H9 (cell line): ENCODE measurements at regions not wholly inside any gene's neighbourhood (a gene's known extent, or its start where the extent isn't known, plus 50 kb on each side); places are given as distances from the start of the nearest gene placed in this dataset.

Experiments used
- DNase-seq: peaks from one replicate; pipeline ENCODE4 v3.0.0-alpha.2; 2017
- H2AFZ ChIP-seq: one replicate; pipeline ENCODE4 v1.6.1; 2013; ENCODE audit warnings: mild to moderate bottlenecking, low read length, control low read depth, moderate library complexity
- H2AK5ac ChIP-seq: 2 replicates; pipeline ENCODE4 v1.6.1; 2013; ENCODE audit warnings: low read length, control low read depth, mixed read lengths; ENCODE audit not compliant: insufficient read length
- H2BK120ac ChIP-seq: one replicate; pipeline ENCODE4 v1.6.1; 2013; ENCODE audit warnings: low read depth, mild to moderate bottlenecking, low read length, control low read depth, inconsistent platforms; ENCODE audit not compliant: poor library complexity, severe bottlenecking
- H2BK12ac ChIP-seq: 2 replicates; pipeline ENCODE4 v1.6.1; 2013; ENCODE audit warnings: low read length, control low read depth, mixed read lengths, low read depth; ENCODE audit not compliant: insufficient read length
- H2BK15ac ChIP-seq: 2 replicates; pipeline ENCODE4 v1.6.1; 2013; ENCODE audit warnings: low read depth, low read length, control low read depth
- H2BK20ac ChIP-seq: one replicate; pipeline ENCODE4 v1.6.1; 2013; ENCODE audit warnings: low read depth, mild to moderate bottlenecking, low read length, control low read depth, inconsistent platforms; ENCODE audit not compliant: poor library complexity, severe bottlenecking
- H2BK5ac ChIP-seq: 2 replicates; pipeline ENCODE4 v1.6.1; 2013; ENCODE audit warnings: low read length, control low read depth, mixed read lengths; ENCODE audit not compliant: insufficient read length
- H3K14ac ChIP-seq: 2 replicates; pipeline ENCODE4 v1.6.1; 2013; ENCODE audit warnings: low read length, control low read depth; ENCODE audit not compliant: insufficient read depth
- H3K18ac ChIP-seq: 2 replicates; pipeline ENCODE4 v1.6.1; 2013; ENCODE audit warnings: low read depth, mild to moderate bottlenecking, mixed read lengths, low read length, control low read depth; ENCODE audit not compliant: insufficient read length
- H3K23ac ChIP-seq: 2 replicates; pipeline ENCODE4 v1.6.1; 2013; ENCODE audit warnings: low read length, control low read depth, mixed read lengths, low read depth; ENCODE audit not compliant: insufficient read length
- H3K23me2 ChIP-seq: 2 replicates; pipeline ENCODE4 v1.6.1; 2013; ENCODE audit warnings: low read depth, mild to moderate bottlenecking, mixed read lengths, low read length, control low read depth; ENCODE audit not compliant: insufficient read length, poor library complexity, severe bottlenecking
- H3K27ac ChIP-seq: 2 replicates; pipeline ENCODE4 v1.5.1; 2013; ENCODE audit warnings: low read length, control low read depth, mixed read lengths, low read depth; ENCODE audit not compliant: insufficient read length
- H3K27me3 ChIP-seq: 2 replicates; pipeline ENCODE4 v1.6.1; 2013; ENCODE audit warnings: low read length, control low read depth, inconsistent platforms; ENCODE audit not compliant: insufficient read depth
- H3K4ac ChIP-seq: 2 replicates; pipeline ENCODE4 v1.6.1; 2013; ENCODE audit warnings: low read depth, mild to moderate bottlenecking, control low read depth, inconsistent platforms, low read length, moderate library complexity
- H3K4me1 ChIP-seq: 2 replicates; pipeline ENCODE4 v1.6.1; 2013; ENCODE audit warnings: low read length, control low read depth, inconsistent platforms; ENCODE audit not compliant: insufficient read depth
- H3K4me2 ChIP-seq: 2 replicates; pipeline ENCODE4 v1.6.1; 2013; ENCODE audit warnings: low read length, control low read depth, mixed read lengths; ENCODE audit not compliant: insufficient read length, insufficient read depth
- H3K56ac ChIP-seq: 2 replicates; pipeline ENCODE4 v1.6.1; 2013; ENCODE audit warnings: low read depth, mild to moderate bottlenecking, mixed read lengths, low read length, control low read depth; ENCODE audit not compliant: insufficient read length
- H3K79me1 ChIP-seq: 2 replicates; pipeline ENCODE4 v1.6.1; 2013; ENCODE audit warnings: low read depth, mild to moderate bottlenecking, moderate library complexity, low read length, control low read depth, inconsistent platforms; ENCODE audit not compliant: insufficient read depth, poor library complexity, severe bottlenecking
- H3K79me2 ChIP-seq: 2 replicates; pipeline ENCODE4 v1.6.1; 2013; ENCODE audit warnings: low read length, control low read depth, inconsistent platforms; ENCODE audit not compliant: insufficient read depth
- H3K9ac ChIP-seq: 2 replicates; pipeline ENCODE4 v1.6.1; 2013; ENCODE audit warnings: low read length, control low read depth, mixed read lengths; ENCODE audit not compliant: insufficient read length; ENCODE audit errors: extremely low read depth
- H3K9me3 ChIP-seq: one replicate; pipeline ENCODE4 v1.6.1; 2013; ENCODE audit warnings: low read depth, low read length, inconsistent platforms; ENCODE audit not compliant: control insufficient read depth
- H3T11ph ChIP-seq: one replicate; pipeline ENCODE4 v1.6.1; 2013; ENCODE audit warnings: mild to moderate bottlenecking, low read length, control low read depth, inconsistent platforms
- H4K20me1 ChIP-seq: one replicate; pipeline ENCODE4 v1.6.1; 2013; ENCODE audit not compliant: control insufficient read depth, insufficient read length, insufficient read depth
- H4K5ac ChIP-seq: 2 replicates; pipeline ENCODE4 v1.6.1; 2013; ENCODE audit warnings: low read depth, mild to moderate bottlenecking, mixed read lengths, low read length, control low read depth; ENCODE audit not compliant: insufficient read length
- H4K8ac ChIP-seq: replicated peaks from 2 replicates; pipeline ENCODE4 v1.6.1; 2013; ENCODE audit warnings: low read length, control low read depth, mixed read lengths, low read depth; ENCODE audit not compliant: insufficient read length
- H4K91ac ChIP-seq: 2 replicates; pipeline ENCODE4 v1.6.1; 2013; ENCODE audit warnings: low read depth, mild to moderate bottlenecking, moderate library complexity, mixed read lengths, low read length, control low read depth; ENCODE audit not compliant: insufficient read length
- H3K27ac Mint-ChIP-seq, 3 experiments: 2 replicates in 2 of 3; 3 replicates in 1 of 3; pipeline ENCODE4 v1.8.0; 2020 to 2021; ENCODE audit warnings: mixed read lengths in 3 of 3, mild to moderate bottlenecking in 1 of 3, moderate library complexity in 1 of 3
- H3K27me3 Mint-ChIP-seq: 2 replicates; pipeline ENCODE4 v1.8.0; 2021; ENCODE audit warnings: low read depth, mild to moderate bottlenecking, moderate library complexity, mixed read lengths
- H3K36me3 Mint-ChIP-seq, 3 experiments: 2 replicates in 2 of 3; 3 replicates in 1 of 3; pipeline ENCODE4 v1.8.0; 2020 to 2021; ENCODE audit warnings: low read depth in 3 of 3, mixed read lengths in 3 of 3; ENCODE audit not compliant: insufficient read depth in 1 of 3
- H3K4me1 Mint-ChIP-seq, 2 experiments: 2 replicates each; pipeline ENCODE4 v1.8.0; 2020; ENCODE audit warnings: mixed read lengths in 2 of 2
- H3K4me3 Mint-ChIP-seq, 2 experiments: 2 replicates in 1 of 2; 3 replicates in 1 of 2; pipeline ENCODE4 v1.8.0; 2020 to 2021; ENCODE audit warnings: mild to moderate bottlenecking in 2 of 2, mixed read lengths in 2 of 2, moderate library complexity in 1 of 2
- H3K9me3 Mint-ChIP-seq, 2 experiments: 2 replicates in 1 of 2; 3 replicates in 1 of 2; pipeline ENCODE4 v1.8.0; 2020; ENCODE audit warnings: mild to moderate bottlenecking in 2 of 2, mixed read lengths in 2 of 2, moderate library complexity in 1 of 2
- CTCF ChIP-seq: fragments of 200-600 bp; sonication (generic); conservative IDR thresholded peaks from 3 replicates; pipeline ENCODE4 v1.8.0; 2021; ENCODE audit warnings: antibody characterized with exemption, mild to moderate bottlenecking
- WGBS: extraction: QIAGEN DNeasy Blood & Tissue Kit; methylation state at CpG from one replicate; pipeline ENCODE4 v1.1.7; 2013; ENCODE audit warnings: missing lambda C conversion rate, low lambda C conversion rate, mixed read lengths; ENCODE audit not compliant: insufficient read length; ENCODE audit errors: extremely low coverage; 5-methylcytosine and 5-hydroxymethylcytosine counted together

- Histone ChIP-seq H2AK5ac (no peak overlapping the region), H3K27me3 (no peaks in the 10 kb centered on the region), H2BK120ac (no peak overlapping the region), H3K23ac (no peak overlapping the region), H2BK15ac (no peak overlapping the region), H2BK20ac (no peak overlapping the region), H4K91ac (no peak overlapping the region), H2AFZ (no peak overlapping the region), H3K14ac (no peak overlapping the region), H3K27ac (no peak overlapping the region), H3K4me1 (no peaks in the 10 kb centered on the region), H3K4ac (no peak overlapping the region), H3K4me2 (no peak overlapping the region), H3K79me2 (no peaks in the 10 kb centered on the region), H4K5ac (no peak overlapping the region), H2BK12ac (no peak overlapping the region), H3K18ac (no peak overlapping the region), H3K23me2 (no peaks in the 10 kb centered on the region), H3K9me3 (no peaks in the 10 kb centered on the region), H3K56ac (no peak overlapping the region), H2BK5ac (no peak overlapping the region), H3T11ph (no peak overlapping the region), H4K20me1 (no peaks in the 10 kb centered on the region), H3K79me1 (no peaks in the 10 kb centered on the region), H4K8ac (no peak overlapping the region), H3K9ac (no peak overlapping the region)
- Mint-ChIP-seq H3K27ac (no peak overlapping the region), H3K27me3 (no peaks in the 10 kb centered on the region; the same call in 1 of the 2 replicates), H3K36me3 (peaks cover under 1 to 8% (median 2%) of the 10 kb centered on the region in 3 experiments; a peak in 3 of 7 replicates), H3K9me3 (peaks cover 5 to 6% of the 10 kb centered on the region in 2 experiments; a peak in 4 of 5 replicates), H3K4me3 (no peak overlapping the region), H3K4me1 (peaks cover 14 to 17% of the 10 kb centered on the region in 2 experiments)
- TF ChIP-seq CTCF, result no peak
- no CpG with 5 or more reads among the region's 4 CpGs for WGBS
- no peak for DNase-seq
These were observed 116.9 kb upstream of the ZKSCAN2 start for GRCh38 chr16:25374556-25374955.
